Fibroblast of lung (primary cell): ENCODE measurements at regions not wholly inside any gene's neighbourhood (a gene's known extent, or its start where the extent isn't known, plus 50 kb on each side); places are given as distances from the start of the nearest gene placed in this dataset.

Experiments used
- DNase-seq, 2 donors: peaks; one replicate each; pipeline versions ENCODE4 v3.0.0 to v3.0.0-alpha.2; 2010; ENCODE audit warnings: low read depth in 2 of 2
- H2AFZ ChIP-seq: 2 replicates; pipeline ENCODE4 v1.5.1; 2012; ENCODE audit warnings: low read length, control low read depth, inconsistent platforms
- H3K27ac ChIP-seq: 2 replicates; pipeline ENCODE4 v1.5.1; 2011; ENCODE audit warnings: low read length, control low read depth; ENCODE audit not compliant: insufficient read depth
- H3K27me3 ChIP-seq: 2 replicates; pipeline ENCODE4 v1.5.1; 2011; ENCODE audit warnings: mild to moderate bottlenecking, low read length; ENCODE audit not compliant: control insufficient read depth, insufficient read depth
- H3K36me3 ChIP-seq: 2 replicates; pipeline ENCODE4 v1.5.1; 2011; ENCODE audit warnings: low read length; ENCODE audit not compliant: control insufficient read depth, insufficient read depth
- H3K4me1 ChIP-seq: 2 replicates; pipeline ENCODE4 v1.5.1; 2011; ENCODE audit warnings: low read length; ENCODE audit not compliant: control insufficient read depth, insufficient read depth; ENCODE audit errors: extremely low read depth
- H3K4me2 ChIP-seq: 2 replicates; pipeline ENCODE4 v1.5.1; 2011; ENCODE audit warnings: low read length, control low read depth; ENCODE audit not compliant: insufficient read depth; ENCODE audit errors: extremely low read depth
- H3K4me3 ChIP-seq, 4 experiments: fragments of 200-600 bp in 1 of 4; sonication (generic) in 1 of 4; replicated peaks in 1 of 4; 2 replicates each; pipeline ENCODE4 v1.5.1; 2011 to 2016; ENCODE audit warnings: low read length in 4 of 4, low read depth in 3 of 4, mild to moderate bottlenecking in 3 of 4, control low read depth in 2 of 4, inconsistent platforms in 1 of 4, mixed read lengths in 1 of 4; ENCODE audit not compliant: insufficient read depth in 1 of 4; ENCODE audit errors: control extremely low read depth in 1 of 4
- H3K79me2 ChIP-seq: 2 replicates; pipeline ENCODE4 v1.5.1; 2012; ENCODE audit warnings: mild to moderate bottlenecking, low read length, inconsistent platforms; ENCODE audit not compliant: control insufficient read depth, insufficient read depth
- H3K9ac ChIP-seq: 2 replicates; pipeline ENCODE4 v1.5.1; 2011; ENCODE audit warnings: mild to moderate bottlenecking, low read length, control low read depth; ENCODE audit not compliant: insufficient read depth
- H3K9me3 ChIP-seq: 2 replicates; pipeline ENCODE4 v1.5.1; 2012; ENCODE audit warnings: low read depth, low read length; ENCODE audit not compliant: control insufficient read depth, insufficient read depth
- H4K20me1 ChIP-seq: 2 replicates; pipeline ENCODE4 v1.5.1; 2011; ENCODE audit warnings: low read length; ENCODE audit not compliant: control insufficient read depth, insufficient read depth; ENCODE audit errors: extremely low read depth
- EZH2 ChIP-seq: IDR thresholded peaks from 2 replicates; pipeline ENCODE4 v1.5.1; 2012; ENCODE audit warnings: low read length, control low read depth, mild to moderate bottlenecking; ENCODE audit errors: missing control alignments
- TF ChIP-seq, protein P1 (sequence below), 2 donors: IDR thresholded peaks in 1 of 2; conservative IDR thresholded peaks in 1 of 2; 1 replicate in 1 of 2; 2 replicates in 1 of 2; pipeline ENCODE4 v1.5.1; 2011 to 2012; ENCODE audit warnings: low read length in 2 of 2, control low read depth in 1 of 2, inconsistent platforms in 1 of 2, low read depth in 1 of 2, mild to moderate bottlenecking in 1 of 2

- Histone ChIP-seq H3K27ac (no peak overlapping the region), H3K4me2 (no peak overlapping the region), H4K20me1 (no peaks in the 10 kb centered on the region), H2AFZ (no peak overlapping the region), H3K4me1 (no peaks in the 10 kb centered on the region), H3K27me3 (no peaks in the 10 kb centered on the region), H3K9me3 (no peaks in the 10 kb centered on the region), H3K79me2 (no peaks in the 10 kb centered on the region), H3K4me3 (no peak overlapping the region), H3K36me3 (no peaks in the 10 kb centered on the region), H3K9ac (no peak overlapping the region)
- peak in 1 of 2 donors; percentile 63 for DNase-seq
- no peak for TF ChIP-seq EZH2
- TF ChIP-seq, protein P1, sequence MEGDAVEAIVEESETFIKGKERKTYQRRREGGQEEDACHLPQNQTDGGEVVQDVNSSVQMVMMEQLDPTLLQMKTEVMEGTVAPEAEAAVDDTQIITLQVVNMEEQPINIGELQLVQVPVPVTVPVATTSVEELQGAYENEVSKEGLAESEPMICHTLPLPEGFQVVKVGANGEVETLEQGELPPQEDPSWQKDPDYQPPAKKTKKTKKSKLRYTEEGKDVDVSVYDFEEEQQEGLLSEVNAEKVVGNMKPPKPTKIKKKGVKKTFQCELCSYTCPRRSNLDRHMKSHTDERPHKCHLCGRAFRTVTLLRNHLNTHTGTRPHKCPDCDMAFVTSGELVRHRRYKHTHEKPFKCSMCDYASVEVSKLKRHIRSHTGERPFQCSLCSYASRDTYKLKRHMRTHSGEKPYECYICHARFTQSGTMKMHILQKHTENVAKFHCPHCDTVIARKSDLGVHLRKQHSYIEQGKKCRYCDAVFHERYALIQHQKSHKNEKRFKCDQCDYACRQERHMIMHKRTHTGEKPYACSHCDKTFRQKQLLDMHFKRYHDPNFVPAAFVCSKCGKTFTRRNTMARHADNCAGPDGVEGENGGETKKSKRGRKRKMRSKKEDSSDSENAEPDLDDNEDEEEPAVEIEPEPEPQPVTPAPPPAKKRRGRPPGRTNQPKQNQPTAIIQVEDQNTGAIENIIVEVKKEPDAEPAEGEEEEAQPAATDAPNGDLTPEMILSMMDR (conservative IDR thresholded peaks at IDR 0.05 in 1 of 2, IDR thresholded peaks at IDR 0.05 in 1 of 2; ENCODE audit: low read depth in 1 of 2, low read length in 2 of 2) = no peak
These were observed 77.5 kb downstream of the SPATA31C2 start for GRCh38 chr9:88060746-88061145.

- Histone ChIP-seq H3K4me2 (no peak overlapping the region), H3K4me1 (no peaks in the 10 kb centered on the region), H4K20me1 (no peaks in the 10 kb centered on the region), H2AFZ (no peak overlapping the region), H3K27ac (no peak overlapping the region), H3K36me3 (no peaks in the 10 kb centered on the region), H3K4me3 (no peak overlapping the region), H3K27me3 (no peaks in the 10 kb centered on the region), H3K9ac (no peak overlapping the region), H3K9me3 (no peaks in the 10 kb centered on the region), H3K79me2 (no peaks in the 10 kb centered on the region)
- TF ChIP-seq, protein P1 (conservative IDR thresholded peaks at IDR 0.05 in 1 of 2, IDR thresholded peaks at IDR 0.05 in 1 of 2; ENCODE audit: low read depth in 1 of 2, low read length in 2 of 2) = no peak
- TF ChIP-seq EZH2 = no peak
- DNase-seq = no peak
These were observed 78.8 kb downstream of the SPATA31C2 start for GRCh38 chr9:88059469-88059868.

DNA sequence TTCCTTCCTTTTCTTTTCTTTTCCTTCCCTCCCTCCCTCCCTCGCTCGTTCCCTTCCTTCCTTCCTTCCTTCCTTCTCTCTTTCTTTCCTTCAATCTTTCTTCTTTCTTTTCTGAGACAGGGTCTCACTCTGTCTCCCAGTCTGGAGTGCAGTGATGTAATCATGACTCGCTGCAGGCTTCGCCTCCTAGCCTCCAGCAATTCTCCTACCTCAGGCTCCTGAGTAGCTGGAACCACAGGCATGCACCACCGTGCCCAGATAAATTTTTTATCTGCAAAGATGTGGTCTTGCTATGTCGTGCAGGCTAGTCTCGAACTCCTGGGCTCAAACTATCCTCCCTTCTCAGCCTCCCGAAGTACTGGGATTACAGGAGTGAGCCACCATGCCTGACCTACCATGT lies 81.4 kb downstream of the SPATA31C2 start:
- Histone ChIP-seq H4K20me1 (no peaks in the 10 kb centered on the region), H3K27ac (no peak overlapping the region), H2AFZ (no peak overlapping the region), H3K4me2 (no peak overlapping the region), H3K4me3 (no peak overlapping the region), H3K27me3 (no peaks in the 10 kb centered on the region), H3K9me3 (no peaks in the 10 kb centered on the region), H3K36me3 (no peaks in the 10 kb centered on the region), H3K9ac (no peak overlapping the region), H3K79me2 (no peaks in the 10 kb centered on the region), H3K4me1 (no peaks in the 10 kb centered on the region)
- TF ChIP-seq EZH2 = no peak
- TF ChIP-seq, protein P1 (conservative IDR thresholded peaks at IDR 0.05 in 1 of 2, IDR thresholded peaks at IDR 0.05 in 1 of 2; ENCODE audit: low read depth in 1 of 2, low read length in 2 of 2) = no peak
- peak in 1 of 2 donors; percentile 74 for DNase-seq
